Body of pancreas (tissue), 4 donors: ENCODE measurements at regions not wholly inside any gene's neighbourhood (a gene's known extent, or its start where the extent isn't known, plus 50 kb on each side); places are given as distances from the start of the nearest gene placed in this dataset.

Source experiments
- ATAC-seq: fragments of 150-250 bp; one replicate; pipeline ENCODE4 v1.9.1; 2016
- DNase-seq, 4 donors: peaks; one replicate each; pipeline ENCODE4 v3.0.0-alpha.2; 2019
- H3K27ac ChIP-seq, 4 donors: fragments of 200-600 bp; sonication (generic); 1 replicate in 3 of 4; 2 replicates in 1 of 4; pipeline versions ENCODE4 v1.5.1 to v1.6.1; 2016 to 2019; ENCODE audit warnings: mild to moderate bottlenecking in 1 of 4, mixed read lengths in 1 of 4, moderate library complexity in 1 of 4
- H3K27me3 ChIP-seq, 2 donors: fragments of 200-600 bp; sonication (generic); one replicate each; pipeline ENCODE4 v1.6.0; 2016; ENCODE audit warnings: mild to moderate bottlenecking in 1 of 2
- H3K36me3 ChIP-seq, 2 donors: fragments of 200-600 bp; sonication (generic); replicated peaks in 1 of 2; 2 replicates each; pipeline ENCODE4 v1.5.1; 2016; ENCODE audit warnings: low read depth in 2 of 2; ENCODE audit not compliant: insufficient read depth in 1 of 2
- H3K4me1 ChIP-seq: fragments of 200-600 bp; sonication (generic); one replicate; pipeline ENCODE4 v1.6.0; 2016
- H3K4me3 ChIP-seq, 2 donors: fragments of 200-600 bp; sonication (generic); 1 replicate in 1 of 2; 2 replicates in 1 of 2; pipeline ENCODE4 v1.5.1; 2016 to 2019
- H3K9me3 ChIP-seq, 3 donors: fragments of 200-600 bp; sonication (generic); 1 replicate in 2 of 3; 2 replicates in 1 of 3; pipeline ENCODE4 v1.5.1; 2016
- POLR2A ChIP-seq, 3 donors: fragments of 450-650 bp; IDR thresholded peaks; one replicate each; pipeline ENCODE4 v1.6.1; 2016; ENCODE audit warnings: antibody characterized with exemption in 3 of 3, mild to moderate bottlenecking in 2 of 3
- WGBS, 2 donors: methylation state at CpG; one replicate each; pipeline ENCODE4 v1.1.5; 2017; 5-methylcytosine and 5-hydroxymethylcytosine counted together
- intact Hi-C: fragments of 100-400 bp; cut with DNase I; formaldehyde crosslinking; loops from one replicate; pipeline ENCODE4 v1.15.1; 2023
- TF ChIP-seq, protein P1 (sequence below), 7 experiments: fragments of 450-650 bp in 4 of 7; fragments of 200-600 bp in 3 of 7; sonication (generic) in 3 of 7; IDR thresholded peaks; one replicate each; pipeline ENCODE4 v1.5.1; 2016 to 2019; ENCODE audit warnings: antibody characterized with exemption in 7 of 7

DNA sequence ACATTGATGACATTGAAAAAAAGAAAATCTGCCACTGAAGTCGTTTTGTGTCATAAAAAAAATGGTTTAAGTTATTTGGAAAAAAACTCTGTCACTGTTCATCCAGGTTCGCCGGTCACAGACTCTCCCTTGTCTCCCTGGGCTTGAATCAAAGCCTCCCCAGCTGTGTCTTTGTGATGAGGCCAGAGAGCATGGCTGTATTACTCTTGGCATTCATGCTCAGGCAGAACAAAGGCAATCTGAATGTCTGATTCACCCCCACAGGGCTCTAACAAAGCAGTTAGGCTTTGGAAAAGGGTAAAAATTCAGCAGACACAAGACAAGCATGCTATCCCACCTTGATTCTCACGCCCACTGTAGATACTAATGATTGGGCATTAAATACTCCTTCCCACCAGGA lies 304.3 kb upstream of the PLD5 start:
- WGBS, 2 donors: 38 to 48% methylated on average over 4 of the region's 4 CpGs
- Histone ChIP-seq H3K4me1 (no peaks in the 10 kb centered on the region), H3K36me3 (no peaks in the 10 kb centered on the region), H3K27me3 (no peaks in the 10 kb centered on the region), H3K27ac (no peak overlapping the region), H3K4me3 (no peak overlapping the region), H3K9me3 (no peaks in the 10 kb centered on the region)
- intact Hi-C loops: no loop called here
- TF ChIP-seq, protein P1, sequence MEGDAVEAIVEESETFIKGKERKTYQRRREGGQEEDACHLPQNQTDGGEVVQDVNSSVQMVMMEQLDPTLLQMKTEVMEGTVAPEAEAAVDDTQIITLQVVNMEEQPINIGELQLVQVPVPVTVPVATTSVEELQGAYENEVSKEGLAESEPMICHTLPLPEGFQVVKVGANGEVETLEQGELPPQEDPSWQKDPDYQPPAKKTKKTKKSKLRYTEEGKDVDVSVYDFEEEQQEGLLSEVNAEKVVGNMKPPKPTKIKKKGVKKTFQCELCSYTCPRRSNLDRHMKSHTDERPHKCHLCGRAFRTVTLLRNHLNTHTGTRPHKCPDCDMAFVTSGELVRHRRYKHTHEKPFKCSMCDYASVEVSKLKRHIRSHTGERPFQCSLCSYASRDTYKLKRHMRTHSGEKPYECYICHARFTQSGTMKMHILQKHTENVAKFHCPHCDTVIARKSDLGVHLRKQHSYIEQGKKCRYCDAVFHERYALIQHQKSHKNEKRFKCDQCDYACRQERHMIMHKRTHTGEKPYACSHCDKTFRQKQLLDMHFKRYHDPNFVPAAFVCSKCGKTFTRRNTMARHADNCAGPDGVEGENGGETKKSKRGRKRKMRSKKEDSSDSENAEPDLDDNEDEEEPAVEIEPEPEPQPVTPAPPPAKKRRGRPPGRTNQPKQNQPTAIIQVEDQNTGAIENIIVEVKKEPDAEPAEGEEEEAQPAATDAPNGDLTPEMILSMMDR (IDR thresholded peaks at IDR 0.05): no peak
- no peak for TF ChIP-seq POLR2A (IDR thresholded peaks at IDR 0.05)
- DNase-seq (no peak), ATAC-seq (no peak)

DNA sequence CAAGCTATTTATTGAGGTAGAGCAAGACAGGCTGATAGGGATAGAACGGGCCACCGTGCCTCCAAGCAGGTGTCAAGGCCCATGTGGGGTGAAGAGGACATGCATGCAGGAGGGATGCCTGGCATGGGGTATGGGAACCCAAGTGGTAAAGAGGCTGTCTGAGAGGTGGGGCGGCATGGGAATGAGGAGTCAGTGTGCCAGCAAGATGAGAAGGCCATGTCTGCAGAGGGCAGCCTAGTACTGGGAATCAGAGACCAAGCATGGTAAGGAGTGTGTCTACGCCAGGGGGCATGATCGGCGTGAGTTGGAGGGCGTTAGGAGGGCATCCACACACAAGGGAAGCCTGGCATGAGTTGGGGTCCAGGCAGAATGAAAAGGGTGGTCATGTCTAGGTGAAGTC lies 303.7 kb upstream of the PLD5 start:
- ATAC-seq (no peak), DNase-seq (no peak)
- no peak overlapping the region for H3K27ac ChIP-seq
- no peak overlapping the region for H3K4me3 ChIP-seq
- no peaks in the 10 kb centered on the region for H3K36me3 ChIP-seq
- WGBS, 2 donors: 63 to 66% methylated on average over 7 of the region's 7 CpGs
- intact Hi-C loops: no loop called here
- no peaks in the 10 kb centered on the region for H3K9me3 ChIP-seq
- no peaks in the 10 kb centered on the region for H3K4me1 ChIP-seq
- no peak for TF ChIP-seq POLR2A (IDR thresholded peaks at IDR 0.05)
- TF ChIP-seq, protein P1 (IDR thresholded peaks at IDR 0.05): no peak
- no peaks in the 10 kb centered on the region for H3K27me3 ChIP-seq

DNA sequence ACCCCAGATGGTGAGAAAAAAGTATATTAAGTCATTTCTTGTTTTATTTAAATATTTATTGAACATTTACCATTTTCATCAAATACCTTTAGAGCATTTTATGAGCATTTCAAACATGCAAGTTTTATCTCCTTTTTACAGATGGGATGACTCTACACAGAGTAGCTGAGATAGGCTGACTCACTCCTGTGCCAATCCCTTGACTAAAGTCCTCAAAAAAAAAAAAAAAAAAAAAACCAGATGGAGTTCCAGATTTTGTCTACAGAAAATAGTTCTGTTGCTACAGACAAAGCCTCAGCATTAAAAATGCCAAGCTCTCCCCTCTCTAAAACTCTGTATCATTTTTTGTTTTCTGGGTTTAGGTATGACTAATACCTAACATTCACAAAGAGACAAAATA lies 303.0 kb upstream of the PLD5 start:
- Histone ChIP-seq H3K27me3 (no peaks in the 10 kb centered on the region), H3K4me3 (no peak overlapping the region), H3K9me3 (no peaks in the 10 kb centered on the region), H3K36me3 (no peaks in the 10 kb centered on the region), H3K27ac (no peak overlapping the region), H3K4me1 (no peaks in the 10 kb centered on the region)
- DNase-seq (no peak), ATAC-seq (no peak)
- intact Hi-C loops: no loop called here
- TF ChIP-seq POLR2A (IDR thresholded peaks at IDR 0.05): no peak
- TF ChIP-seq, protein P1 (IDR thresholded peaks at IDR 0.05): no peak

DNA sequence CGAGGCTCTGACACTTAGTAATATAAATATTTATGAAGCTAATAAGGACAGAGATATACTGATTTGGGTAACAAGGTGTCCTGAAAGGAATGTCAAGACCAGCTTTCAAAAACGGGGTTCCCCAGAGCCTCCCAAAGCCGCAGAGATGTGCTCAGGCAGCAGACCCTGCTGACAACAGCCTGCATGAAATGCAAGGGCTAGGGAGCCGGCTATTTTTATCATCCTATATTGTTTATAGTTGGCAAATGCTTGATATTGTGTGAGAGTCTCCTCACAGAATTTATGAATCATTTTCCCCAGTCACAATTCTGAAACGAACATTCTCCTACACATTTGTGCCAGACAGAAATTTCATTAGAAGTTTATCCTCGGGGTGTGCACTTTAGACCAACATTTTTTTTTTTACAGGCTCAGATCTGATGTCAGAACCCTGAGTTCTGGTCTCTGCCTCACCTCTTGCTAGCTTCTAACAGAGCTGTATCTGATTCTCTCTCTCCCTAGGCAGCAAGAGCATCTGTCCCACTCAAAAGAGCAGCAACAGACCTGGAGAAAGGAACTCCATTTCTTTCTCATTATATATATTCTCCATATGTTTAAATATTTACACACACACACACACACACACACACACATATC lies 302.3 kb upstream of the PLD5 start:
- ATAC-seq (no peak), DNase-seq (no peak)
- intact Hi-C loops: no loop called here
- no peak for TF ChIP-seq POLR2A (IDR thresholded peaks at IDR 0.05)
- TF ChIP-seq, protein P1 (IDR thresholded peaks at IDR 0.05): no peak
- Histone ChIP-seq H3K9me3 (no peaks in the 10 kb centered on the region), H3K27me3 (no peaks in the 10 kb centered on the region), H3K4me3 (no peak overlapping the region), H3K36me3 (no peaks in the 10 kb centered on the region), H3K27ac (no peak overlapping the region), H3K4me1 (no peaks in the 10 kb centered on the region)
- WGBS, 2 donors: 36 to 41% methylated on average over 6 of the region's 6 CpGs

DNA sequence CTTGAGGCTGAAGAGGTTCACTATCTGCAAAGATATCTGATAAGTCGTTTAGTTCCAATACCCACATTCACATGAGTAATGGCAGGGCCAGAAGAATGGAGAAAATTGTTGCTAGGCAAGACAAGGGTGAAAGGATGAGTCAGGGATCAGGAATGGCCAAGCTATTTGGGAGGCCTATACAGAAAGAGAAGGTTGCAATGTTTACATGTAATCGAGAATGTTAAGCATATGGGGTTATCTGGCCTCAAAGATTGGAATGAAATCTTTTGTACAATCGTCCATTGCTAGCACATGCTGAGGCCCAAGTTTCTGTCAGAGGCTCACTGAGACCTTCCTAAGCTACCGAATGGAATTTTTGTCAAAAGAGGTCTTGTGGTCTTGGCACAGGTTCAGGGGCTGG lies 299.9 kb upstream of the PLD5 start:
- no peak for DNase-seq
- Histone ChIP-seq H3K27me3 (no peaks in the 10 kb centered on the region), H3K27ac (no peak overlapping the region), H3K4me1 (no peaks in the 10 kb centered on the region), H3K36me3 (no peaks in the 10 kb centered on the region), H3K9me3 (no peaks in the 10 kb centered on the region), H3K4me3 (no peak overlapping the region)
- no peak for ATAC-seq
- intact Hi-C loops: no loop called here
- no peak for TF ChIP-seq POLR2A (IDR thresholded peaks at IDR 0.05)
- TF ChIP-seq, protein P1 (IDR thresholded peaks at IDR 0.05): no peak
- WGBS, 2 donors: 32 to 33% methylated on average over 4 of the region's 4 CpGs
